ENCODE measurements at regions not wholly inside any gene's neighbourhood (a gene's known extent, or its start where the extent isn't known, plus 50 kb on each side); places are given as distances from the start of the nearest gene placed in this dataset.

GRCh38 chr7:136072447-136072846, 95.3 kb upstream of the MTPN start:
- no peak overlapping the region for H2AFZ ChIP-seq (replicated peaks; ENCODE audit: low read length, poor library complexity)
- no peak overlapping the region for H3K4ac ChIP-seq (ENCODE audit: low read depth, low read length)
- no peaks in the 10 kb centered on the region for H3K4me1 ChIP-seq (ENCODE audit: control insufficient read depth, insufficient read depth, low read length)
- no peak overlapping the region for H2AK5ac ChIP-seq (ENCODE audit: low read depth, low read length)
- H3K9me1 ChIP-seq (ENCODE audit: insufficient read depth, low read length): no peaks in the 10 kb centered on the region
- H4K5ac ChIP-seq (ENCODE audit: low read depth, low read length): no peak overlapping the region
- H3K4me3 ChIP-seq (ENCODE audit: insufficient read depth, low read depth, low read length): no peak overlapping the region
- no peak overlapping the region for H3K4me2 ChIP-seq (ENCODE audit: low read depth, low read length)
- ATAC-seq (ENCODE audit: low read depth) (no peak), DNase-seq (no peak)
- no peaks in the 10 kb centered on the region for H3K36me3 ChIP-seq (ENCODE audit: control insufficient read depth, insufficient read depth, low read length)
- H2BK15ac ChIP-seq (ENCODE audit: low read depth, low read length): no peak overlapping the region
- H4K20me1 ChIP-seq (ENCODE audit: insufficient read depth, low read length): no peaks in the 10 kb centered on the region
- H3K9ac ChIP-seq (ENCODE audit: low read depth, low read length): no peak overlapping the region
- intact Hi-C loops (cut with micrococcal nuclease) (no loop called here), dilution Hi-C loops (cut with HindIII; ENCODE audit: low sequenced_read_pairs, unreplicated experiment) (no loop called here), in situ Hi-C loops (cut with MboI; ENCODE audit: low sequenced_read_pairs) (no loop called here)
- no peak overlapping the region for H3K18ac ChIP-seq (ENCODE audit: low read depth, low read length)
- no peak overlapping the region for H4K8ac ChIP-seq (ENCODE audit: low read depth in 2 of 2, low read length in 2 of 2)
- H2AK9ac ChIP-seq (replicated peaks; ENCODE audit: low read depth, low read length, poor library complexity): no peak overlapping the region
- no peak overlapping the region for H3K23ac ChIP-seq (ENCODE audit: low read depth, low read length)
- H2BK120ac ChIP-seq (ENCODE audit: low read depth, low read length): no peak overlapping the region
- H3K79me1 ChIP-seq (ENCODE audit: low read depth in 1 of 2, low read length in 2 of 2): no peaks in the 10 kb centered on the region
- H3K14ac ChIP-seq (replicated peaks; ENCODE audit: low read depth, low read length): no peak overlapping the region
- H3K56ac ChIP-seq (ENCODE audit: extremely low read depth, insufficient read depth, low read length): no peak overlapping the region
- H3K27me3 ChIP-seq (ENCODE audit: control insufficient read depth, insufficient read depth, low read length): no peaks in the 10 kb centered on the region; the same call in 1 of the 2 replicates
- TF ChIP-seq MAZ (IDR thresholded peaks at IDR 0.05; ENCODE audit: borderline replicate concordance, low read depth, low read length): no peak
- no peak for TF ChIP-seq CEBPB (IDR thresholded peaks at IDR 0.05; ENCODE audit: low read depth, low read length)
- TF ChIP-seq POLR2A (IDR thresholded peaks at IDR 0.05; ENCODE audit: low read depth, low read length): no peak
- TF ChIP-seq NFE2L2 (IDR thresholded peaks at IDR 0.05; ENCODE audit: low read depth, low read length): no peak
- no peak for TF ChIP-seq FOS (IDR thresholded peaks at IDR 0.05; ENCODE audit: low read depth, low read length)
- TF ChIP-seq SMC3 (IDR thresholded peaks at IDR 0.05; ENCODE audit: low read depth, low read length): no peak
- no peak for TF ChIP-seq MAFK (IDR thresholded peaks at IDR 0.05; ENCODE audit: low read depth, low read length)
- TF ChIP-seq CTCF (conservative IDR thresholded peaks at IDR 0.05; ENCODE audit: low read depth, low read length): no peak
- no peak for TF ChIP-seq MXI1 (IDR thresholded peaks at IDR 0.05; ENCODE audit: borderline replicate concordance, low read depth, low read length)
- no peak for TF ChIP-seq USF2 (IDR thresholded peaks at IDR 0.05; ENCODE audit: low read depth, low read length)
- TF ChIP-seq CHD1 (IDR thresholded peaks at IDR 0.05; ENCODE audit: low read depth, low read length): no peak
- TF ChIP-seq RFX5 (IDR thresholded peaks at IDR 0.05; ENCODE audit: low read depth, low read length): no peak
- no peak for TF ChIP-seq RAD21 (IDR thresholded peaks at IDR 0.05; ENCODE audit: low read length)
- TF ChIP-seq ELK1 (IDR thresholded peaks at IDR 0.05; ENCODE audit: borderline replicate concordance, low read depth, low read length): no peak
- TF ChIP-seq RCOR1 (IDR thresholded peaks at IDR 0.05; ENCODE audit: insufficient replicate concordance, low read length): no peak
- no peak for TF ChIP-seq BHLHE40 (IDR thresholded peaks at IDR 0.05; ENCODE audit: low read depth, low read length)
- no peaks in the 10 kb centered on the region for H3K9me3 ChIP-seq (ENCODE audit: control insufficient read depth, insufficient read depth, low read length)
- no peak overlapping the region for H3K27ac ChIP-seq (ENCODE audit: insufficient read depth, low read length)
- CTCF ChIA-PET: no interaction called here
- H2BK5ac ChIP-seq (ENCODE audit: low read depth, low read length, poor library complexity, severe bottlenecking): no peak overlapping the region
- no CpG with 5 or more reads among the region's 4 CpGs for WGBS, 2 experiments (ENCODE audit: extremely low coverage in 2 of 2, insufficient read length in 1 of 2)
- no peak overlapping the region for H2BK20ac ChIP-seq (ENCODE audit: low read depth, low read length)
- POLR2A ChIA-PET (ENCODE audit: unreplicated experiment): no interaction called here
- H4K91ac ChIP-seq (ENCODE audit: insufficient read depth, low read depth, low read length): no peak overlapping the region
- no TSS peak for BruUV-seq (replicated peaks)
